ENCODE measurements at regions not wholly inside any gene's neighbourhood (a gene's known extent, or its start where the extent isn't known, plus 50 kb on each side); places are given as distances from the start of the nearest gene placed in this dataset.

DNA sequence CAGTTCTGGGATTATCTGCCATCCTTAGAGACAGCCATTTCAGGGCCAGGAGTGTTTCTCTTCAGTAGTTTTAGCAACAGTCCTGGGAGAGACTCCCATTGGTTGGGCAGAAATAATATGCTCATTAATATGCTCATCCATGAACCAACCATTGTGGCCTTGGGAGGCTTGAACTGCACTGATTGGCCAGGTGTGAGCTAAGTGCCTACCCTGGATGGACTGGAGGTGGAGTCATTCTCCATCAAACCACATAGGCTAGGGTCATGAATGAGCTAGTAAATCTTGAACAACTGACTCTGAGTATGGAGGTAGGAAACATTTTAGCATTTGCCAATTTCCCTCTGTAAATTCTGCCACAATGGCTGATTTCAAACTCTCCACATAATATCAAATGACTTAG, 70.2 kb upstream of the ZFP64 start:
- no peak for DNase-seq
- no peak for ATAC-seq

DNA sequence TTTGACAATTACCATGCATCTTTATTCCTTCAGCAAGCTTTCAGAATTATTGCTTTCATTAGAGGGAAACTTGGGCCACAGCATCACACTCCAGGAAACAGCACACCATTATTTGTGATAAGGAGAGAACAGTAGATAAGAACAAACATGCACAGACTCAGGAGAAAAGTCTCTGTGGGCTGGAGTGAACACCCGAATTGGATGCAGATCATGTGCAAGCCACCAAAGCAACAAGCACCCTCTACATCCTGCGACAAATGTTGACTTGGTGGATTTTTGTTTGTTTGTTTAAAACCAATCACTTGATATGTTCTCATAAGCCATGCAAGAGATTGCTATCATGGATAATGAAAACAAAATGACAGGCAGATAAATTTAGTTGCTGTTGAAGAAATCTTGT, 67.7 kb upstream of the ZFP64 start:
- DNase-seq (no peak), ATAC-seq (no peak)

DNA sequence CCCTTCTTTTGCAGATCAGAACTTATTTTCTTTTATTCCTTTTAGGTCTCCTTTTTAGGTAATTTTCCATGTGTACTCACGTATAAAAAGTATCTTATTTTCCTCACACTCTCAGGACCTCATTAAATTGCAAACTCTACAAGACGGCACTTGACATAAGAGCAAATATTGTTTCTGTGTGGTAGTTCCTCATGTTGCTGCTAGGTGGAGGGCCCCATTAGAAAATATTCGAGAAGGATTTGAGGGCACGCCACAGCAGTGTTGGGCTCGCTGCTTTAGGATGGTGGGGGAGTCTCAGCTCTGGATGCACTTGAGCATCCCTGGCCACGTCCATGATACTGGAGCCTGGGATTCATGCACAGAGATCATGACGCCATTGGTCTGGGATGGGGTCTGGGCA, 64.9 kb upstream of the ZFP64 start:
- no peak for DNase-seq

DNA sequence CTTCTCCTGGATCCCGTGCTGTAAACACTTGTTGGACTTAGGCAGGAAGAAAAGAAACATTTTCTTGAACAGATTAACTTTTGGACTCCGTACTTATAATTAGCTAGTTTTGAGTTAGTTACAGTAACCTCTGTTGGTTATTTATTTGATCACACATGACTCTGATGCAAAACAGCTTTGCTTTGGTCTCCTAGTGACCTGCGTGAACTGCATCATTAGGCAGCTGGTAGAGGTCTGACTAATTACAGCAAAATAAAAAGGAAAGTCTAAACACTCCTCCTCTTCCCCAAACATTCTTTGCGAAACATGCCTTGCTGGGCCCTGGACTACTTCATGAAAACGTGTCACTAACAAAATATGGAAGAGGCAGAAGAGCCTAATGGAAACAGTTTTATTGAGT, 61.1 kb upstream of the ZFP64 start:
- ATAC-seq (no peak), DNase-seq (no peak)

More for the DNA sequence above, 64.9 kb upstream of the ZFP64 start:
- no peak for ATAC-seq

DNA sequence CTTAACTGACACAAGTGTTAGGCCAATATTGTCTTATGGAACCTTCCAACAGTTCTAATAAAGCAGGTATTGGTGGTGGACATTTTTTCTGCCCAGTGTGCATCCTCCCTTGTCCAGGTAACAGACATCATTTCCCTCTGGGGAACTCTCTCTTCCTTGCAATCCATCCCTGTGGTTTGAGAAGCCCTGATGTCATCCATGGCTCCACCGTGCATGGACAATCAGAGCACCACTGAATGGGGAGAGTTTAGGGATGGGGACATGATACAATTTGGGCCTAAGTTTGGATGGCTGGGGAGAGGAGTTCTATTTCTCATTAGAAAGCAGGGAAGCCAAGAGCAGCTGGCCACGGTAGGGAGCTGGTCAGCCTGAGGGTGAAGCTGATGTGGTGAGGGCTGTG, 60.2 kb upstream of the ZFP64 start:
- DNase-seq = no peak
- ATAC-seq = no peak

DNA sequence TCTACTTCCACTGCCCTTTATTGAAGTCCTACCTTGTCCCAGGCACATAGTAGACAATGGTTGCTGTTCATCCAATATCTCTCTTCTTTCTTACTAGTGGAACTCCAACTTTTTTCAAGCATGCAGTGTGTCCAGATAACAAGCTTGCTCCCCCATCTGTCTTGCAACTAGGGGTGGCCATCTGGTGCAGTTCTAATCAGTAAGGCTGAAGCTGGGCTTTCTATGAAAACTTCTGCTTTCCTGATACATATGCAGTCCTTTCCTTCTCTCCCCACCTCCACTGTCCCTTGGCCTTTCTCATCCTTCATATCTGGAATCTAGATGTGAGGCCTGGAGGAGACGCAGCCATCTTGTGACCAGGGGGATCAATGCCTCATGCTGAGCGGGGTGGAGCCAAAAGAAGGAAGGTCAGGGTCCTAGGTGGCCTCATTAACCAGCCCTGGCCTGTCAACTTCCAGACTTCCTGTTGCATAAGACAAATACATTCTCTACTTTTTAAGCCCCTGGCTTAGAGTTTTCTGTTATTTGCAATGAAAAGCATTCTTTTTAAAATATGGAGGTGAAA, 59.6 kb upstream of the ZFP64 start:
- no peak for ATAC-seq

DNA sequence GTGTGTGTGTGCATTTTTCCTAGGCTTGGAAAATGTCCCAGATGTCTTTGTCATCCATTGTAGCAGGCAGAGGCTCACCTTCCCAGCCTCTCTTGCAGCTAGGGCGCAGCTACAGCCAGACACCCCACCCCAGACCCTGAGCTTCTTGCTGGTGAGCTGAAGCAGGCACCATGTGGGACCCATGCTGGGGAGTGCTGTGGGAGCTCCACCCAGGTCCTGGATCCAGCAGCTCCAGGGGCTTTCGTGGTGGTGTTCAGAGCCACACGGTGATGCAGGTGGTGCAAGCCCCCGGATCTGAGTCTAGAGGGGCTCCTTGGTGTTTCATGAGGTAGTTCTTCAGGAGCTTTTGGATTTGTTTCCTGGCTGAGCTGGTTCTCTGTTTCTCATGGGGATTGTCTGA, 56.0 kb upstream of the ZFP64 start:
- DNase-seq = no peak
- no peak for ATAC-seq

More for the DNA sequence above, 59.6 kb upstream of the ZFP64 start:
- DNase-seq = no peak

DNA sequence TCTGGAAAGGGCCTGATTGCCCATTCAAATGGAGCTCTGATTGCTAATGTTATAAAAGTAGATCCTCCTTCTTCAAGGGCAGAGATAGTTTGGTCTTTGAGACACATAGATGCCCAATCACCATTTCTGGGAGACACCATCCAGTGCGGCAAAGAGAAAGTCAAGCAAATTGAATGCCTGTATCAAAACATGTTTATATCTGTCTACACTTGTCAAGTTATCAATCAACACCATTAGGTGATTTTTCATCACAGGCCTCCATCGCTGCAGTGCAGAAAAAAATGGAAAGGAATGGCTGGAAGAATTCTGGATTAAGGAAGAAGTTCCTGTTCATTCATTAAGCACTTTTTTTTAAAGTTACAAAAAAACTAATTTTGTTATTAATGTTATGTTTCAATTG, 54.8 kb upstream of the ZFP64 start:
- ATAC-seq (no peak), DNase-seq (no peak)

DNA sequence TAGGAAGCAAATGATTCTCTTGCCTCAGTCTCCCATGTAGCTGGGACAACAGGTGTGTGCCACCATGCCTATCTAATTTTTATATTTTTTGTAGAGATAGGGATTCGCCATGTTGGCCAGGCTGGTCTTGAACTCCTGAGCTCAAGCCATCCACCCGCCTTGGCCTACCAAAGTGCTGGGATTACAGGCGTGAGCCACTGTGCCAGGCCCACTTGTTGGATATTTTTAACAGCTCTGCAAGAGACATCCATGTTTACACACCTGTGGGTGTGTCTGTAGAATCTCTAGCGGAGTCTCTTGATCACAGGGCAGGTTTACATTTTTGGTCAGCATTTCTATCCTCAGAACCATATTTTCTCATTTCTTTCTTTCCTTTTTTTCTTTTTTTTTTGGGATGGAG, 53.1 kb upstream of the ZFP64 start:
- DNase-seq (no peak), ATAC-seq (no peak)

DNA sequence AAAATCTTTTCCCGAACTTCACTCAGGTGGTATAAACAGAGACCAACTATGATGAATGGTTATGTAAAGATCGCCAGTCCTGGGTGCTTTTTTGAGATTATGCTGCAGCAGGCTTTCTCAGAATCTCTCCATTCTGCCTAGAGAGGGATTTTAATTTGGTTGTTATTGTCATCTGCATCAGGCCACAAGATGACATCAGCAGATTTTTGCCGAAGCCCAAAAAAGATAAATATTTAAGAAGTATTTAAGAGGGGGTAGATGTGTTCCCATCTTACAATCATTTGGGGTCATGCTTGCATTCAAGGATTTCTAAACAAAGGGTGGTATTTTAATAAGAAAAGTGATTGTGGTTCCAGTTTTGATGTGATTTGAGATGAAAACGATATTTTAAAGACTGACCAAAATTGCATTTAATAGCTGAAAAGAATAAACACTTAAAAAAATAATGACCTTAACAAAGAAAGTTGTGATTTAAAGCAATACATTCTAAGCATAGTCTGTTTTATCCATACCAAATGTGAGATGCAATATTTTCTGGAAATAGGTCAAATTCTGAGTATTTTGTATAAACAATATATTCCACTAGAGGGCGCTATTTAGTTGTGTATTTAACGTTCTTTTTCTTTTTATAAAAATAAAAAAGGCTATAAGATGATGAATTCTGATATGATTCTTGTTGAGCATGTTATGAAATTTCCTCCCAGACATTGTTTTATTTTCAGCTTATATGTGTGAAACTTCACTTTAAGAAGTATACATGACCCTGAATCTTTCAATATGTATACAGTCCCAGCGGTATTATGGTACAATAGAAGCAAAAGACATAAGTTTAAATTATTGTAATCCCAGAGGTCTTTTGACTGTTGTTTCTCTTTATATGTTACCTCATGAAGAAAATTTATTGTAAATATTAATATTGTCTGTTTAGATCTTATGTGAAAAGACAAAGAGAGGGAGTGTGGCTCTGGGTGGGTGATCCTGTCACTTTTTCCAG, 51.0 kb upstream of the ZFP64 start:
- DNase-seq (no peak), ATAC-seq (no peak)
